HEK293T (cell line): ENCODE measurements at regions not wholly inside any gene's neighbourhood (a gene's known extent, or its start where the extent isn't known, plus 50 kb on each side); places are given as distances from the start of the nearest gene placed in this dataset.

ENCODE experiments used
- BHLHE40 ChIP-seq: fragments of 450-650 bp; IDR thresholded peaks from 2 replicates; pipeline ENCODE4 v1.6.1; 2016; ENCODE audit warnings: mild to moderate bottlenecking, moderate library complexity, borderline replicate concordance
- CTBP1 ChIP-seq: fragments of 450-650 bp; IDR thresholded peaks from 2 replicates; pipeline ENCODE4 v1.6.1; 2016; ENCODE audit warnings: borderline replicate concordance
- FOXK2 ChIP-seq: fragments of 450-650 bp; IDR thresholded peaks from 2 replicates; pipeline ENCODE4 v1.6.1; 2016; ENCODE audit warnings: mild to moderate bottlenecking
- PKNOX1 ChIP-seq: fragments of 450-650 bp; IDR thresholded peaks from 2 replicates; pipeline ENCODE4 v1.6.1; 2016
- SUZ12 ChIP-seq: fragments of 450-650 bp; IDR thresholded peaks from 2 replicates; pipeline ENCODE4 v1.6.1; 2016; ENCODE audit warnings: mild to moderate bottlenecking
- ZNF384 ChIP-seq: fragments of 450-650 bp; IDR thresholded peaks from 2 replicates; pipeline ENCODE4 v1.6.1; 2016

- TF ChIP-seq BHLHE40 (no peak), ZNF384 (no peak), FOXK2 (no peak), PKNOX1 (no peak), SUZ12 (no peak), CTBP1 (no peak)
Measured at GRCh38 chr4:155591738-155592143, 74.9 kb upstream of the GUCY1A1 start.
